Hepatocyte (in vitro differentiated cells): ENCODE measurements at regions not wholly inside any gene's neighbourhood (a gene's known extent, or its start where the extent isn't known, plus 50 kb on each side); places are given as distances from the start of the nearest gene placed in this dataset.

Source experiments
- CTCF ChIP-seq: fragments of 200-600 bp; sonication (generic); IDR thresholded peaks from 2 replicates; pipeline ENCODE4 v1.5.1; 2016; ENCODE audit warnings: antibody characterized with exemption, mild to moderate bottlenecking; ENCODE audit not compliant: poor library complexity
- EZH2 ChIP-seq: fragments of 200-600 bp; sonication (generic); IDR thresholded peaks from 2 replicates; pipeline ENCODE4 v1.6.1; 2016; ENCODE audit warnings: antibody characterized with exemption, mild to moderate bottlenecking, borderline replicate concordance
- EZH2phosphoT487 ChIP-seq: fragments of 200-600 bp; sonication (generic); IDR thresholded peaks from one replicate; pipeline ENCODE4 v1.6.1; 2018; ENCODE audit warnings: antibody characterized with exemption, mild to moderate bottlenecking, low read depth, moderate library complexity; ENCODE audit not compliant: unreplicated experiment, severe bottlenecking

GRCh38 chr1:29590583-29591565 lies 354.6 kb downstream of the PTPRU start:
- no peak for TF ChIP-seq CTCF
- no peak for TF ChIP-seq EZH2
- TF ChIP-seq EZH2phosphoT487 = no peak
